OCI-LY1 (cell line): ENCODE measurements at regions not wholly inside any gene's neighbourhood (a gene's known extent, or its start where the extent isn't known, plus 50 kb on each side); places are given as distances from the start of the nearest gene placed in this dataset.

Source experiments
- CTCF ChIP-seq: fragments of 200-600 bp; sonication (generic), shearing (Covaris generic); IDR thresholded peaks from 2 replicates; pipeline ENCODE4 v1.5.1; 2017; ENCODE audit warnings: mild to moderate bottlenecking, antibody characterized with exemption, low read length, moderate library complexity, mixed read lengths
- EZH2 ChIP-seq: fragments of 200-600 bp; sonication (generic), shearing (Covaris generic); IDR thresholded peaks from 2 replicates; pipeline ENCODE4 v1.8.0; 2017; ENCODE audit warnings: borderline replicate concordance, mixed run types, mild to moderate bottlenecking, antibody characterized with exemption, low read length, moderate library complexity, mixed read lengths

- no peak for TF ChIP-seq CTCF
- no peak for TF ChIP-seq EZH2
These were observed 224.8 kb downstream of the SOCS6 start for GRCh38 chr18:70513502-70514171.
